Gastroesophageal sphincter (tissue), 3 donors: ENCODE measurements at regions not wholly inside any gene's neighbourhood (a gene's known extent, or its start where the extent isn't known, plus 50 kb on each side); places are given as distances from the start of the nearest gene placed in this dataset.

Source experiments
- CTCF ChIP-seq, 4 experiments: fragments of 200-600 bp in 2 of 4; fragments of 450-650 bp in 2 of 4; sonication (generic) in 1 of 4; IDR thresholded peaks; one replicate each; pipeline ENCODE4 v1.5.1; 2017 to 2019; ENCODE audit warnings: antibody characterized with exemption in 4 of 4, mild to moderate bottlenecking in 2 of 4, moderate library complexity in 2 of 4
- EP300 ChIP-seq: sonication (generic); formaldehyde crosslinking; IDR thresholded peaks from one replicate; pipeline ENCODE4 v1.6.1; 2017; ENCODE audit warnings: antibody characterized with exemption, mild to moderate bottlenecking
- POLR2A ChIP-seq, 2 donors: fragments of 450-650 bp; IDR thresholded peaks; one replicate each; pipeline ENCODE4 v1.6.1; 2017; ENCODE audit warnings: antibody characterized with exemption in 2 of 2, mild to moderate bottlenecking in 2 of 2, moderate library complexity in 1 of 2
- POLR2AphosphoS5 ChIP-seq: sonication (generic); formaldehyde crosslinking; IDR thresholded peaks from one replicate; pipeline ENCODE4 v1.6.1; 2017; ENCODE audit warnings: antibody characterized with exemption

GRCh38 chr16:22743401-22743800 is 70.6 kb upstream of the HS3ST2 start:
- TF ChIP-seq CTCF (IDR thresholded peaks at IDR 0.05) (no peak), POLR2A (IDR thresholded peaks at IDR 0.05) (no peak), POLR2AphosphoS5 (no peak), EP300 (no peak)
